ENCODE measurements at regions not wholly inside any gene's neighbourhood (a gene's known extent, or its start where the extent isn't known, plus 50 kb on each side); places are given as distances from the start of the nearest gene placed in this dataset.

DNA sequence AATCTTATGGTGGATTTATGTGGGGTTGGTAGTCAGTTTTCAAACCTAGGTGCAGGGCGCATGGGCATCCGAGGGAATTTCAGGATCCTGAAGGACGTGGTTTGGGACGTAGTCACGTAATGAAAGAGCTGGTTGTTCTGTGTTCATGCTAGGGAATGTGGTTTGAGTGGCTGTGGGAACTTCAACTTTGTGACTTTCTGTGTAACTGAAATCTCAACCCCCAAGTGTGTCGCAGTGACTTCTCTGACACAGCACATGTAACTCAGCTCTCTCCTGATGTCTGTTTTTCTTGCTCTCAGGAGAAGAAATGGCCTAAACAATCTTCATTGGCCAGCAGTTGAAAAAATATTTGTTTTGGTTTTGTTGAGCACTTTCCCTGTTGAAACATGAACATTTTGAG, 199.0 kb downstream of the PTEN start:
- Histone ChIP-seq H3K27me3 (ENCODE audit: control insufficient read depth, insufficient read depth, low read length) (no peaks in the 10 kb centered on the region), H3K36me3 (ENCODE audit: control insufficient read depth, insufficient read depth, low read length) (no peaks in the 10 kb centered on the region), H3K4me3 (ENCODE audit: low read depth, low read length) (no peak overlapping the region)
- no peak for DNase-seq (ENCODE audit: low read depth)
- FAIRE-seq = peak; percentile 64
- TF ChIP-seq, protein P1, sequence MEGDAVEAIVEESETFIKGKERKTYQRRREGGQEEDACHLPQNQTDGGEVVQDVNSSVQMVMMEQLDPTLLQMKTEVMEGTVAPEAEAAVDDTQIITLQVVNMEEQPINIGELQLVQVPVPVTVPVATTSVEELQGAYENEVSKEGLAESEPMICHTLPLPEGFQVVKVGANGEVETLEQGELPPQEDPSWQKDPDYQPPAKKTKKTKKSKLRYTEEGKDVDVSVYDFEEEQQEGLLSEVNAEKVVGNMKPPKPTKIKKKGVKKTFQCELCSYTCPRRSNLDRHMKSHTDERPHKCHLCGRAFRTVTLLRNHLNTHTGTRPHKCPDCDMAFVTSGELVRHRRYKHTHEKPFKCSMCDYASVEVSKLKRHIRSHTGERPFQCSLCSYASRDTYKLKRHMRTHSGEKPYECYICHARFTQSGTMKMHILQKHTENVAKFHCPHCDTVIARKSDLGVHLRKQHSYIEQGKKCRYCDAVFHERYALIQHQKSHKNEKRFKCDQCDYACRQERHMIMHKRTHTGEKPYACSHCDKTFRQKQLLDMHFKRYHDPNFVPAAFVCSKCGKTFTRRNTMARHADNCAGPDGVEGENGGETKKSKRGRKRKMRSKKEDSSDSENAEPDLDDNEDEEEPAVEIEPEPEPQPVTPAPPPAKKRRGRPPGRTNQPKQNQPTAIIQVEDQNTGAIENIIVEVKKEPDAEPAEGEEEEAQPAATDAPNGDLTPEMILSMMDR (IDR thresholded peaks at IDR 0.05; ENCODE audit: insufficient read depth, low read length, severe bottlenecking) = no peak

DNA sequence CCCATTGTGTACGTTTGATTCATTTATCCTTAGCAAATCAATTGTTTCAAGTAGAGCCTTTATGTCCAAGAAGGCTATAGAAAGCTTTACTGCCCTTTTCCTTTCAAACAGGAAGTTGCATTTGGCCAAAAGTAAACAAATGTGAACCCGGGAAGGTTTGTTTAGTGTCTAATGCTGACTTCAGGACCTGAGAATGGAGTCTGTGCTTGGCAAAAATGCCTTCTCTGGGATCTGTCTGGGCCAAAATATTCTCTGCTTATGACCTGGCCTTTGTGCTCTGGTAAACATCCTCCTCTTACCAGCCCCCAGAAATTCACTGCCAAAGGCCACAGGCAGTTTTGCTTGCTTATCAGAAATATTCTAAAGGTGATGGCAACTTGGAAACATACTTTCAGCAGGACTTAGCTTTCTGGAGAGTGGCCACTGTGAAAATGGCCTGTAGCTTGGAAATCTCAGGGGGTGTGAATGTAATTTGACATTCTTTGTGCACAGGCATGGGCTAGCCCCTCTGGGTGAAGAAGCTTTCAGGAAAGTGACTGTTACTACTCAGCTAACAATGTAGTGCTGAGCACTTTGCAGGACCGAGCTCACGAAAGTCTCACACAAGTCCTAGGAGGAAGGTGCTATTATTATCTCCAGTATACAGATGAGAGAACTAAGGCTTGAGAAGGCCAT, 199.5 kb downstream of the PTEN start:
- TF ChIP-seq, protein P1 (IDR thresholded peaks at IDR 0.05; ENCODE audit: insufficient read depth, low read length, severe bottlenecking) = no peak
- Histone ChIP-seq H3K36me3 (ENCODE audit: control insufficient read depth, insufficient read depth, low read length) (no peaks in the 10 kb centered on the region), H3K4me3 (ENCODE audit: low read depth, low read length) (no peak overlapping the region), H3K27me3 (ENCODE audit: control insufficient read depth, insufficient read depth, low read length) (no peaks in the 10 kb centered on the region)
- FAIRE-seq (no peak), DNase-seq (ENCODE audit: low read depth) (peak; percentile 52)

DNA sequence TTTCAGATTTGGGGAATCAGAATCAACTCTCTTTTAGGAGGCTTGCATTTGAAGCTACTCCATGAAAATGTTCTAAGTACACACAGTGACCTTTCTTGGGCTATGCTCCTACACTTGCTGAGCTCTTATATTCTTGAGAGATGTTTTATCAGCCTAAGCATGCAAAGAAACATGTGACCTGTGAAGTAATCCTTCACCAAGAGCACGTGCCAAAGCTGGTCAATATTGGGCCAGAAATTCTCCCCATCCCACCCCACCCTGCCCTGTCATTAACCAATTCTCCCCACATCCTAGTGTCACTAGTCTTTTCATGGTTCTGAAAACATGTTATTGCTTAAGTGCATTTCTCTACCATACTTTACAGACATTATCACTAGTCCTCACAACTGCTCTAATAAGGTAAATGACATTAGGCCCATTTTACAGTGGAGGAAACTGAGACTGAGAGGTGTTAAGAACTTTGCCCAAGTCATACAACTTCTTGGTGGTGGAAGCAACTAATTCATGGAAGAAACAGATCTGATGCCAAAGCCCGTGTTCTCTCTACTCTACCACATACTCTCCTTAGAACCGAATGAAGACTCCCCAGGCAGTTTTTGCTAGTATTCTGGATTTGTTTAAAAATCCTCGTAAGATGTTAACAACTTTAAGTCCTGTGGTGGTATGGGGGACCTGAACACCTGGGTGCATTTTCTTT, 200.6 kb downstream of the PTEN start:
- Histone ChIP-seq H3K27me3 (ENCODE audit: control insufficient read depth, insufficient read depth, low read length) (no peaks in the 10 kb centered on the region), H3K4me3 (ENCODE audit: low read depth, low read length) (no peak overlapping the region), H3K36me3 (ENCODE audit: control insufficient read depth, insufficient read depth, low read length) (no peaks in the 10 kb centered on the region)
- DNase-seq (ENCODE audit: low read depth) = no peak
- TF ChIP-seq, protein P1 (IDR thresholded peaks at IDR 0.05; ENCODE audit: insufficient read depth, low read length, severe bottlenecking) = no peak
- no peak for FAIRE-seq

DNA sequence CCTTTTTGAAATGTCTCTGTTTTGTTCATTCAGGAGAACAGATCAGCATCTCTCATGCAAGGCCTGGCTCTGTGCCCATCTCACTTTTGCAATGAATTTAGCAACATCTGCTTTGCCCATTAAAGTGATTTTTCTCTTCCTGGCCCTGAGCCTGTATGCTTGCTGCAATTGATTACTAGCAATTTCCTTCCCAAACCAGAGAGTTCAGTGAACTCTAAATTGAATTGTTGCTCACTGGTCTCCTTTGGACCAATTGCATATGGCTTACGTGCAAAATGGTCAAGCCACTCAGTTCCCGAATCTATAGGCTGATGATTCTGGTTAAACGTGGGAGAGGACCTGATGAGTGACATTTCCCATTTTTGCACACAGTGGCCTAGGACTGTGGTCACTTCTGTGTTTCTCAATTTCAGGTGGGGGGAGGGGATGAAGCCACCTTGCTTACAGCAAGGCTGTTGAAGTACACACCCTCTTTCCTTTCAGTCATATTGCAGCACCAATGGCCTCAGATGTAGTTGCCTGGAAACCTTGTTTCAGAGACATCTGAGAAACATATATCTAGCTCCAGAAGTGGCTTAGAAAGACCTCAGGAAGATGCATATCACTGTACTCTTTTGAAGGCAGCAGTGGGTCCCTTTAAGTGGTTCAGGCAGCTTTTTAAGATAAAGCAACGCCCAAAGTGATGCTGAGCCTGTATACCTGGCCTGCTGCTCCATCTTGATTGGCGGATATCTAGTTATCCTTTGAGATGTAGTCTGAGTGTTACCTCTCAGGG, 201.4 kb downstream of the PTEN start:
- TF ChIP-seq, protein P1 (IDR thresholded peaks at IDR 0.05; ENCODE audit: insufficient read depth, low read length, severe bottlenecking) = no peak
- Histone ChIP-seq H3K27me3 (ENCODE audit: control insufficient read depth, insufficient read depth, low read length) (no peaks in the 10 kb centered on the region), H3K4me3 (ENCODE audit: low read depth, low read length) (no peak overlapping the region), H3K36me3 (ENCODE audit: control insufficient read depth, insufficient read depth, low read length) (no peaks in the 10 kb centered on the region)
- FAIRE-seq (no peak), DNase-seq (ENCODE audit: low read depth) (no peak)

DNA sequence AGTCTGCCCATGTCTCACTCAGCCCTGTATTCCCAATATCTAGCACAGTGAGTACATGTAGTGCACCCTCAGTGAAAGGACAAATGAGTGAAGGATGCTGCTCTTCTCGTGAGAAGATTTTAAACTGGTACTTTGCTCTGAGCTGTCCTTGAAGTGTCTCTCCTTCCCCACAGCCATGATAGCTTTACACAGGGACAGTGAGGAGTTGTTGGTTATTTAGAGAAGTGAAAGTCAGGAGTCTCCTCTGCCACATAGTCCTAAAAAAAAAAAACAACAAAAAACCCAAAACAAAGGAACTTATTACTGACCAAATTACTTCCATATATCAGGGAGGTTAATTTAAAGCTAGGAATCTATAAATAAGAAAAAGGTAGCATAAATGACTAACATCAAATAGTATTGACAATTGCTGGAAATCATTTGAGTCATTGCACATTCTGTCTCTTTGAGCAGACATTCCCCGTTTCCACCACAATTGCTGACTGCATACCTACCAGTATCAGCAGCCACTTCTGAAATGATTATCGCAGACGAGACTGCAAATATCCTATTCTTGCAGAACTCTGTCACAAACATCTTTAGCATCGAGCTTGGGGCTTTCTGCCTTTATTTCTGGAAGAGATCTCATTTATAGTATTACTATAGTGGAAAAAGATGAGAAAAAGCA, 202.1 kb downstream of the PTEN start:
- DNase-seq (ENCODE audit: low read depth) (no peak), FAIRE-seq (no peak)
- Histone ChIP-seq H3K36me3 (ENCODE audit: control insufficient read depth, insufficient read depth, low read length) (no peaks in the 10 kb centered on the region), H3K27me3 (ENCODE audit: control insufficient read depth, insufficient read depth, low read length) (no peaks in the 10 kb centered on the region), H3K4me3 (ENCODE audit: low read depth, low read length) (no peak overlapping the region)
- TF ChIP-seq, protein P1 (IDR thresholded peaks at IDR 0.05; ENCODE audit: insufficient read depth, low read length, severe bottlenecking) = no peak
